Endothelial cell (in vitro differentiated cells): ENCODE measurements at regions not wholly inside any gene's neighbourhood (a gene's known extent, or its start where the extent isn't known, plus 50 kb on each side); places are given as distances from the start of the nearest gene placed in this dataset.

ENCODE experiments used
- DNase-seq: peaks from one replicate; pipeline ENCODE4 v3.0.0; 2021; ENCODE audit warnings: low spot score
- H3K27ac Mint-ChIP-seq: one replicate; pipeline ENCODE4 v1.8.0; 2021; ENCODE audit warnings: mixed read lengths, inconsistent platforms; ENCODE audit not compliant: unreplicated experiment
- H3K27me3 Mint-ChIP-seq: one replicate; pipeline ENCODE4 v1.8.0; 2021; ENCODE audit warnings: mild to moderate bottlenecking, moderate library complexity, mixed read lengths, inconsistent platforms; ENCODE audit not compliant: unreplicated experiment
- H3K36me3 Mint-ChIP-seq: one replicate; pipeline ENCODE4 v1.8.0; 2021; ENCODE audit warnings: mild to moderate bottlenecking, low read depth, mixed read lengths, inconsistent platforms; ENCODE audit not compliant: unreplicated experiment
- H3K4me1 Mint-ChIP-seq: one replicate; pipeline ENCODE4 v1.8.0; 2021; ENCODE audit warnings: mild to moderate bottlenecking, mixed read lengths, inconsistent platforms; ENCODE audit not compliant: unreplicated experiment
- H3K4me3 Mint-ChIP-seq: one replicate; pipeline ENCODE4 v1.8.0; 2021; ENCODE audit warnings: mild to moderate bottlenecking, mixed read lengths, inconsistent platforms; ENCODE audit not compliant: unreplicated experiment
- H3K9me3 Mint-ChIP-seq: one replicate; pipeline ENCODE4 v1.8.0; 2021; ENCODE audit warnings: mixed read lengths, inconsistent platforms; ENCODE audit not compliant: unreplicated experiment
- CTCF ChIP-seq: fragments of 200-600 bp; sonication (generic); IDR thresholded peaks from one replicate; pipeline ENCODE4 v1.5.0; 2021; ENCODE audit warnings: antibody characterized with exemption; ENCODE audit not compliant: unreplicated experiment

- H3K27me3 Mint-ChIP-seq = no peaks in the 10 kb centered on the region
- no peak for TF ChIP-seq CTCF
- H3K9me3 Mint-ChIP-seq = no peaks in the 10 kb centered on the region
- no peaks in the 10 kb centered on the region for H3K4me1 Mint-ChIP-seq
- H3K27ac Mint-ChIP-seq = no peak overlapping the region
- DNase-seq = no peak
- no peak overlapping the region for H3K4me3 Mint-ChIP-seq
- no peaks in the 10 kb centered on the region for H3K36me3 Mint-ChIP-seq
These were observed 113.9 kb upstream of the BRINP1 start for GRCh38 chr9:119483153-119483552.

DNA sequence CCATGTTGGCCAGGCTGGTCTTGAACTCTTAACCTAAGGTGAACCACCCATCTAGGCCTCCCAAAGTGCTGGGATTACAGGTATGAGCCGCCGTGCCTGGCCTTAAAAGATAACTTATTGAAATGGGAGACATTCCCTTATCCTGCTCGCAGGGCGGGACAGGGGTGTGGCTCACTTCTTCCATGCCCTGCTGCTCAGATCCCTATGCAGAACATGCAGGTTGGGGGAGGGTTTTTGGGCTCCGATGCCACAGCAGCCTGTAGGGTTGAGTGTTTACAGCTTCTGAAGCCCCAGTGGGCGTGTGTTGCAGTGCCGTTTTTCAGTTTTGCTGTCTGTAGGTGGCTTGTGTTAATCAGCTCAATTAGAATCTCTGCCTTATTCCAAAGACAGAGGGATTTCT, 108.0 kb upstream of the BRINP1 start:
- DNase-seq = no peak

GRCh38 chr9:119458068-119458467, 88.8 kb upstream of the BRINP1 start:
- H3K4me1 Mint-ChIP-seq = peaks cover 18% of the 10 kb centered on the region
- DNase-seq = no peak
- no peak overlapping the region for H3K27ac Mint-ChIP-seq
- TF ChIP-seq CTCF = no peak
- no peak overlapping the region for H3K4me3 Mint-ChIP-seq
- H3K27me3 Mint-ChIP-seq = no peaks in the 10 kb centered on the region
- H3K9me3 Mint-ChIP-seq = no peaks in the 10 kb centered on the region
- H3K36me3 Mint-ChIP-seq = no peaks in the 10 kb centered on the region

More for the DNA sequence above, 108.0 kb upstream of the BRINP1 start:
- Mint-ChIP-seq H3K27me3 (no peaks in the 10 kb centered on the region), H3K9me3 (no peaks in the 10 kb centered on the region), H3K36me3 (no peaks in the 10 kb centered on the region), H3K4me3 (no peak overlapping the region), H3K4me1 (no peaks in the 10 kb centered on the region), H3K27ac (no peak overlapping the region)
- no peak for TF ChIP-seq CTCF

- H3K27ac Mint-ChIP-seq = no peak overlapping the region
- H3K9me3 Mint-ChIP-seq = no peaks in the 10 kb centered on the region
- peaks cover 18% of the 10 kb centered on the region for H3K4me1 Mint-ChIP-seq
- TF ChIP-seq CTCF = no peak
- H3K36me3 Mint-ChIP-seq = no peaks in the 10 kb centered on the region
- no peak overlapping the region for H3K4me3 Mint-ChIP-seq
- H3K27me3 Mint-ChIP-seq = peaks cover 1% of the 10 kb centered on the region
- no peak for DNase-seq
These were observed 84.7 kb upstream of the BRINP1 start for GRCh38 chr9:119453980-119454379.

DNA sequence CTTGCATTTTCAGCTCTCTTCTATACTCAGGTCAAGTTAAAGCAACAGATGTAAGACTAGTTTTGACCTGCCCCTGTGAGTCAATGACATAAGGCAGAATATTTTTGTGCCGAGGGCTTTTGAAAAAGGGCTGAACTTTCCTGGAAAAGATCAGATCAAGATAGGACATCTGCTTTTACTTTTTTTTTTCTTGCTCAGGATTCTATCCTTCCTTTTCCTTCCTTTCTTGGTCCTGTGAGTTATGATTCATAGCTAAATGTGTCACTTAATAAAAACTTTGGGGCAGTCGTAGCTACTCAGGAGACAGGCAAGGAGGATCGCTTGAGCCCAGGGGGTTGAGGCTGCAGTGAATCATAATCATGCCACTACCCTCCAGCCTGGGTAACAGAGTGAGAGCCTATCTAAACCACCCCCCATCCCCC, 84.3 kb upstream of the BRINP1 start:
- no peak for DNase-seq
- peaks cover 17% of the 10 kb centered on the region for H3K4me1 Mint-ChIP-seq
- H3K27me3 Mint-ChIP-seq = peaks cover 1% of the 10 kb centered on the region
- no peak overlapping the region for H3K27ac Mint-ChIP-seq
- TF ChIP-seq CTCF = no peak
- H3K36me3 Mint-ChIP-seq = no peaks in the 10 kb centered on the region
- H3K9me3 Mint-ChIP-seq = no peaks in the 10 kb centered on the region
- no peak overlapping the region for H3K4me3 Mint-ChIP-seq
